CD8-positive, alpha-beta memory T cell (primary cell): ENCODE measurements at regions not wholly inside any gene's neighbourhood (a gene's known extent, or its start where the extent isn't known, plus 50 kb on each side); places are given as distances from the start of the nearest gene placed in this dataset.

Experiments used
- CTCF ChIA-PET: fragments of 350-600 bp; sonication (Branson Sonifier 250); formaldehyde crosslinking; loops from one replicate; lab custom pipeline; 2021; ENCODE audit warnings: antibody characterized with exemption; lab: Charles Lee
- POLR2A ChIA-PET: fragments of 350-600 bp; sonication (Branson Sonifier 250); formaldehyde crosslinking; loops from one replicate; lab custom pipeline; 2021; ENCODE audit warnings: antibody characterized with exemption; lab: Charles Lee
- DNase-seq, 5 donors: peaks; one replicate each; pipeline versions ENCODE4 v3.0.0 to v3.0.0-alpha.2; 2020 to 2022; ENCODE audit warnings: mixed read lengths in 1 of 5
- H3K27ac ChIP-seq: one replicate; pipeline ENCODE4 v1.7.0; 2013; ENCODE audit warnings: low read depth, mild to moderate bottlenecking, low read length, moderate library complexity
- H3K27me3 ChIP-seq: 2 replicates; pipeline ENCODE4 v1.7.0; 2013; ENCODE audit warnings: low read length, mild to moderate bottlenecking; ENCODE audit not compliant: insufficient read depth, poor library complexity, severe bottlenecking
- H3K36me3 ChIP-seq: 2 replicates; pipeline ENCODE4 v1.7.0; 2013; ENCODE audit warnings: mild to moderate bottlenecking, low read length, moderate library complexity; ENCODE audit not compliant: insufficient read depth
- H3K4me1 ChIP-seq: 2 replicates; pipeline ENCODE4 v1.7.0; 2013; ENCODE audit warnings: mild to moderate bottlenecking, low read length, moderate library complexity; ENCODE audit not compliant: insufficient read depth
- H3K4me3 ChIP-seq: 2 replicates; pipeline ENCODE4 v1.7.0; 2013; ENCODE audit warnings: mild to moderate bottlenecking, low read length
- H3K9me3 ChIP-seq: 2 replicates; pipeline ENCODE4 v1.7.0; 2013; ENCODE audit warnings: mild to moderate bottlenecking, low read length
- H3K27ac Mint-ChIP-seq, 8 donors: one replicate each; pipeline ENCODE4 v1.8.0; 2020 to 2021; ENCODE audit warnings: mixed read lengths in 8 of 8, mild to moderate bottlenecking in 6 of 8, inconsistent platforms in 3 of 8, moderate library complexity in 3 of 8
- H3K27me3 Mint-ChIP-seq, 2 donors: one replicate each; pipeline ENCODE4 v1.8.0; 2020 to 2021; ENCODE audit warnings: mixed read lengths in 2 of 2, mild to moderate bottlenecking in 1 of 2, moderate library complexity in 1 of 2
- H3K36me3 Mint-ChIP-seq, 3 donors: one replicate each; pipeline ENCODE4 v1.8.0; 2020 to 2021; ENCODE audit warnings: mixed read lengths in 3 of 3, inconsistent platforms in 1 of 3, mild to moderate bottlenecking in 1 of 3
- H3K4me1 Mint-ChIP-seq, 3 donors: one replicate each; pipeline ENCODE4 v1.8.0; 2020 to 2021; ENCODE audit warnings: mixed read lengths in 3 of 3, inconsistent platforms in 1 of 3, mild to moderate bottlenecking in 1 of 3
- H3K4me3 Mint-ChIP-seq, 7 donors: one replicate each; pipeline ENCODE4 v1.8.0; 2020 to 2021; ENCODE audit warnings: mixed read lengths in 7 of 7, mild to moderate bottlenecking in 6 of 7, moderate library complexity in 4 of 7, inconsistent platforms in 2 of 7
- H3K9me3 Mint-ChIP-seq, 5 donors: one replicate each; pipeline ENCODE4 v1.8.0; 2020 to 2022; ENCODE audit warnings: mixed read lengths in 5 of 5, mild to moderate bottlenecking in 3 of 5, moderate library complexity in 2 of 5, inconsistent platforms in 1 of 5

GRCh38 chr6:14932485-14933182 is 313.2 kb upstream of the JARID2 start:
- Mint-ChIP-seq H3K27me3 (peaks cover 0 to 5% of the 10 kb centered on the region in 2 donors), H3K36me3 (no peaks in the 10 kb centered on the region), H3K4me3 (no peak overlapping the region), H3K9me3 (no peaks in the 10 kb centered on the region), H3K27ac (peak overlapping the region in 1 of 8 donors; percentile 41), H3K4me1 (peaks cover 1 to 8% (median 4%) of the 10 kb centered on the region in 3 donors)
- H3K27ac ChIP-seq, result peak overlapping the region; percentile 33
- no peaks in the 10 kb centered on the region for H3K4me1 ChIP-seq
- CTCF ChIA-PET, result no interaction called here
- no peaks in the 10 kb centered on the region for H3K9me3 ChIP-seq
- no peak overlapping the region for H3K4me3 ChIP-seq
- H3K36me3 ChIP-seq, result no peaks in the 10 kb centered on the region
- POLR2A ChIA-PET, result no interaction called here
- no peak for DNase-seq
- no peaks in the 10 kb centered on the region for H3K27me3 ChIP-seq

DNA sequence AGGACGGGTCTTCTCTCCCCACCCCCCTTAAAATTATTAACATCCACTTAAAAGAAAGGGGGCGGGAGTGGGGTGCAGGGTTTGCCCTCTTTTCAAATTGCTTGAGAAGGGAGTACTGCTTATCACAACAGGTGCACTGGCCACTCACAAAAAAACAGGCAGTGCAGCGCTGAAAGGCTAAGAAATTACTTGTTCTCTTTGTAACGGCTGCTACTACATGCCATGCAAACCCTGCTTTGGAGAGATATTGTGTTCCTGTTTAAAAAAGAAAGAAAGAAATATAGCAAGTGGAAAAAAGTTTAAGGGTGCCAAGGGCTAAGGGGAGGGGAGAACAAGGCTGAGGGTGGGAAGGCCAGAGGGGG is 312.7 kb upstream of the JARID2 start:
- H3K4me1 Mint-ChIP-seq, result peaks cover 1 to 8% (median 4%) of the 10 kb centered on the region in 3 donors
- Histone ChIP-seq H3K4me1 (no peaks in the 10 kb centered on the region), H3K9me3 (no peaks in the 10 kb centered on the region), H3K27me3 (no peaks in the 10 kb centered on the region), H3K27ac (no peak overlapping the region), H3K36me3 (no peaks in the 10 kb centered on the region), H3K4me3 (no peak overlapping the region)
- no peaks in the 10 kb centered on the region for H3K9me3 Mint-ChIP-seq
- H3K27me3 Mint-ChIP-seq, result peaks cover 0 to 5% of the 10 kb centered on the region in 2 donors
- DNase-seq, result no peak
- H3K36me3 Mint-ChIP-seq, result no peaks in the 10 kb centered on the region
- no peak overlapping the region for H3K27ac Mint-ChIP-seq
- no peak overlapping the region for H3K4me3 Mint-ChIP-seq
- ChIA-PET POLR2A (no interaction called here), CTCF (no interaction called here)

DNA sequence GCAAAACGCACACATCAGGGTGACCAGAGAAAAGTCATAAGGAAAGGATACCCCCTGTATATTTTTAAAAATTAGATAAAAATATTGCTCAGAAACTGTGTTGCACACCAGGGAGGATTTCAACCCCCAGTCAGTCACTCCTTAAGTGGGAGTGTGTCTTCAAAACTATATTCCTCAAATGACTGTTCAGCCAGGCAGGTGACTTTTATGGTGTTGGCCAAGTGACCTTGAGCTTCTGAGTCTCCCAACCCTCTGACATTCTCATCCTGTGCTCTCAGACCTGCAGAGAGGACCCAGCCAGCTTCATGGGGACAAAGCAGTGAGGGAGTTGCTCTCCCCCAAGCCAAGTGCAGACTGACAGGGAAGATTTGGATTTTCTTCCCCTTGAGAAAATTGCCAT is 311.9 kb upstream of the JARID2 start:
- DNase-seq, result no peak
- Histone ChIP-seq H3K27me3 (no peaks in the 10 kb centered on the region), H3K4me3 (no peak overlapping the region), H3K27ac (no peak overlapping the region), H3K4me1 (no peaks in the 10 kb centered on the region), H3K9me3 (no peaks in the 10 kb centered on the region), H3K36me3 (no peaks in the 10 kb centered on the region)
- no peak overlapping the region for H3K4me3 Mint-ChIP-seq
- H3K4me1 Mint-ChIP-seq, result peaks cover 1 to 8% (median 4%) of the 10 kb centered on the region in 3 donors
- H3K27ac Mint-ChIP-seq, result no peak overlapping the region
- no peaks in the 10 kb centered on the region for H3K36me3 Mint-ChIP-seq
- peaks cover 0 to 3% of the 10 kb centered on the region in 2 donors for H3K27me3 Mint-ChIP-seq
- no peaks in the 10 kb centered on the region for H3K9me3 Mint-ChIP-seq
- ChIA-PET CTCF (no interaction called here), POLR2A (no interaction called here)

DNA sequence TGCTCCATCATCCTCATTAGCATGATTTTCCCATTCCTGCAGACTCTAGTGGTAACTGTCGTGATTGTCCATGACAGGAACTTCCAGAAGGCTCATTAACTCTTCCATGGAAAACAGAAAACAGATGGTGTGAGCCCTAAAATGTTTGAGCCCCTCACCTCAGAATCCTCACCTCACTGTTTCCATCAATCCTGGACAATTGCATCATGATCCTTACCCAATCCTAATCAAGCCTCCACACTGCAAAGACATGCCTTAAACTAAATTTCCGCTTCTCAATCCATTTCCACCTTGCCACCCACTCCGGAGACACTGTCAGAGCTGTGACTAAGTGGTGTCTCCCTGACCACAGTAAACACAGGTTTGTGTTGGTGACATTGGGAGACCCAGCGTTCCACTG is 311.0 kb upstream of the JARID2 start:
- DNase-seq, result no peak
- H3K4me1 Mint-ChIP-seq, result peaks cover 0 to 8% (median 4%) of the 10 kb centered on the region in 3 donors
- H3K27ac ChIP-seq, result no peak overlapping the region
- no peaks in the 10 kb centered on the region for H3K36me3 Mint-ChIP-seq
- peak overlapping the region in 1 of 8 donors; percentile 91 for H3K27ac Mint-ChIP-seq
- ChIA-PET POLR2A (no interaction called here), CTCF (no interaction called here)
- no peak overlapping the region for H3K4me3 ChIP-seq
- peaks cover 0 to 3% of the 10 kb centered on the region in 2 donors for H3K27me3 Mint-ChIP-seq
- H3K9me3 Mint-ChIP-seq, result no peaks in the 10 kb centered on the region
- no peaks in the 10 kb centered on the region for H3K9me3 ChIP-seq
- no peaks in the 10 kb centered on the region for H3K27me3 ChIP-seq
- no peaks in the 10 kb centered on the region for H3K36me3 ChIP-seq
- H3K4me3 Mint-ChIP-seq, result no peak overlapping the region
- no peaks in the 10 kb centered on the region for H3K4me1 ChIP-seq

DNA sequence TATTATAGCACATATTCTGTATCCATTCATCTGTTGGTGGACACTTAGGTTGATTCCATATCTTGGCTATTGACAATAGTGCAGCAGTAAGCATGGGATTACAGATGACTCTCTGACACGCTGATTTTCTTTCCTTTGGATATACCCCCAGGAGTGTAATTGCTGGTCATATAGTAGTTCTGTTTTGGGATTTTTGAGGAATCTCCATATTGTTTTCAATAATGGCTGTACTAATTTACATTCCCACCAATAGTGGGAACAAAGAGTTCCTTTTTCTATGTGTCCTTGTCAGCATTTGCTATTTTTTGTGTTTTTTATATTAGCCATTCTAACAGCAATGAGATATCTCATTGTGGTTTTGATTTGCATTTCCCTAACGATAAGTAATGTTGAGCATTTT is 309.0 kb upstream of the JARID2 start:
- no peak overlapping the region for H3K27ac ChIP-seq
- ChIA-PET POLR2A (no interaction called here), CTCF (no interaction called here)
- no peaks in the 10 kb centered on the region for H3K9me3 ChIP-seq
- Mint-ChIP-seq H3K4me3 (no peak overlapping the region), H3K9me3 (no peaks in the 10 kb centered on the region), H3K27ac (no peak overlapping the region), H3K36me3 (no peaks in the 10 kb centered on the region), H3K27me3 (peaks cover 0 to 6% of the 10 kb centered on the region in 2 donors), H3K4me1 (no peaks in the 10 kb centered on the region)
- DNase-seq, result no peak
- H3K27me3 ChIP-seq, result no peaks in the 10 kb centered on the region
- H3K4me1 ChIP-seq, result no peaks in the 10 kb centered on the region
- H3K4me3 ChIP-seq, result no peak overlapping the region
- H3K36me3 ChIP-seq, result no peaks in the 10 kb centered on the region

DNA sequence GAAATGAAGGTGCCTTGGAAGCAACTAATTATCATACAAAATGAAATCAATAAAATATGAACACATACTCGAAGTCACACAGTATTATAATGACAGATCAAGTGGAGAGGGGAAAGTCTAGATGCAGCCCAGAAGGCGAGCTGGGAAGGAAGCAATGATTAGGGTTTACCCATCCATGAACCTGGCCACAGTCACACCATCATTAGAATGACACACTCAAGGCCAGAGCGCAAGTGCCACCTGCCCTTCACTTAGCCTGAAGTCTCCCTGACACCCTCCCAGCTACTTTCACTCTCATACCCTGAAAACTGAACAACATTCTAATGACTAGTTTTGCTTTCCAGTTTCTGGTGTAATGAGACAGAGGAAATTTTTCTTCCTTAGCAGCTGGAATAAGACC is 302.8 kb upstream of the JARID2 start:
- no peaks in the 10 kb centered on the region for H3K9me3 ChIP-seq
- H3K4me3 ChIP-seq, result no peak overlapping the region
- Mint-ChIP-seq H3K4me3 (no peak overlapping the region), H3K36me3 (no peaks in the 10 kb centered on the region), H3K4me1 (no peaks in the 10 kb centered on the region), H3K9me3 (no peaks in the 10 kb centered on the region), H3K27ac (no peak overlapping the region), H3K27me3 (peaks cover 0 to 14% of the 10 kb centered on the region in 2 donors)
- DNase-seq, result no peak
- no peaks in the 10 kb centered on the region for H3K4me1 ChIP-seq
- POLR2A ChIA-PET, result no interaction called here
- CTCF ChIA-PET, result no interaction called here
- H3K36me3 ChIP-seq, result no peaks in the 10 kb centered on the region
- no peaks in the 10 kb centered on the region for H3K27me3 ChIP-seq
- no peak overlapping the region for H3K27ac ChIP-seq

GRCh38 chr6:14944593-14944992 is 301.3 kb upstream of the JARID2 start:
- H3K36me3 ChIP-seq, result no peaks in the 10 kb centered on the region
- H3K27ac Mint-ChIP-seq, result no peak overlapping the region
- H3K9me3 Mint-ChIP-seq, result no peaks in the 10 kb centered on the region
- no peaks in the 10 kb centered on the region for H3K4me1 Mint-ChIP-seq
- no peak for DNase-seq
- no peaks in the 10 kb centered on the region for H3K36me3 Mint-ChIP-seq
- H3K4me3 Mint-ChIP-seq, result no peak overlapping the region
- peaks cover 0 to 14% of the 10 kb centered on the region in 2 donors for H3K27me3 Mint-ChIP-seq
- H3K4me1 ChIP-seq, result no peaks in the 10 kb centered on the region
- no peak overlapping the region for H3K4me3 ChIP-seq
- POLR2A ChIA-PET, result no interaction called here
- H3K27me3 ChIP-seq, result no peaks in the 10 kb centered on the region
- H3K9me3 ChIP-seq, result no peaks in the 10 kb centered on the region
- CTCF ChIA-PET, result no interaction called here
- H3K27ac ChIP-seq, result no peak overlapping the region

DNA sequence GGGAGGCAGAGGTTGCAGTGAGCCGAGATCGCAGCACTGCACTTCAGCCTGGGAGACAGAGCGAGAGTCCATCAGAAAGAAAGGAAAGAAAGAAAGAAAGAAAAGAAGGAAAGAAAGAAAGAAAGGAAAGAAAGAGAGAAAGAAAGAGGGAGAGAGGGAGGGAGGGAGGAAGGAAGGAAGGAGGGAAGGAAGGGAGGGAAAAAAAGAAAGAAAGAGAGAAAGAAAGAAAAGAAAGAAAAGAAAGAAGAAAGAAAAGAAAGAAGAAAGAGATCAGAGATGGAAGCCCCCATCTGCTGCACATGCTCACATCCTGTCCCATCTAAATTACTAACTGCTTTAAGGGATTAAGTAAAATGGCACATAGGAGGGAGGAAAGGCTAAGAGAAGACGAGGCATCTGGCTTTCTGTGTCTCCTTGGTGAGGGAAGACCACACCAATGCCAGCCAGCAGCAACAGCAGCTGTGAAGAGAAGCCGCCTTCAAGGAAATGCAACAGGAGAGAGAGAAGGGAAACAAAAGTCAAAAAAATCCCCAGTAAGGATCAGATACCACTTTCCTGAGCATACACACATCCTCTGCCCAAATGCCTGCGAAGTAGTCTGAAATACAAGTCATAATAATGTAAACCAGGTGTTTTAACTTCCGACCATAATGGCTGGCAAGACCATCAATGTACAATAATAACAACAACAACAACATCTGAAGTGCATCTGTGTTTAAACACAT is 300.2 kb upstream of the JARID2 start:
- H3K4me3 Mint-ChIP-seq, result no peak overlapping the region
- ChIA-PET POLR2A (no interaction called here), CTCF (no interaction called here)
- peak overlapping the region in 1 of 8 donors; percentile 27 for H3K27ac Mint-ChIP-seq
- no peaks in the 10 kb centered on the region for H3K4me1 ChIP-seq
- H3K36me3 Mint-ChIP-seq, result no peaks in the 10 kb centered on the region
- no peak overlapping the region for H3K27ac ChIP-seq
- no peak for DNase-seq
- no peak overlapping the region for H3K4me3 ChIP-seq
- H3K9me3 ChIP-seq, result no peaks in the 10 kb centered on the region
- H3K27me3 Mint-ChIP-seq, result peaks cover 0 to 14% of the 10 kb centered on the region in 2 donors
- H3K9me3 Mint-ChIP-seq, result no peaks in the 10 kb centered on the region
- no peaks in the 10 kb centered on the region for H3K27me3 ChIP-seq
- H3K4me1 Mint-ChIP-seq, result no peaks in the 10 kb centered on the region
- no peaks in the 10 kb centered on the region for H3K36me3 ChIP-seq
